ENCODE measurements at regions not wholly inside any gene's neighbourhood (a gene's known extent, or its start where the extent isn't known, plus 50 kb on each side); places are given as distances from the start of the nearest gene placed in this dataset.

- H3K9ac ChIP-seq (ENCODE audit: low read length): no peak overlapping the region
- H3K4me2 ChIP-seq (replicated peaks; ENCODE audit: low read depth, low read length, poor library complexity, severe bottlenecking): no peak overlapping the region
- H3K27ac Mint-ChIP-seq: no peak overlapping the region
- intact Hi-C loops (cut with micrococcal nuclease): no loop called here
- no peaks in the 10 kb centered on the region for H3K27me3 ChIP-seq (replicated peaks in 1 of 4; ENCODE audit: control extremely low read depth in 1 of 4, control insufficient read depth in 3 of 4, insufficient read depth in 4 of 4, low read length in 3 of 4)
- ChIA-PET POLR2A (no interaction called here), CTCF (no interaction called here)
- no peak overlapping the region for H2AFZ ChIP-seq (ENCODE audit: insufficient read depth, low read depth, low read length, poor library complexity, severe bottlenecking)
- TF ChIP-seq EZH2 (IDR thresholded peaks at IDR 0.05; ENCODE audit: borderline replicate concordance, insufficient read depth, low read depth, low read length, poor library complexity, severe bottlenecking): no peak
- TF ChIP-seq, protein P1, sequence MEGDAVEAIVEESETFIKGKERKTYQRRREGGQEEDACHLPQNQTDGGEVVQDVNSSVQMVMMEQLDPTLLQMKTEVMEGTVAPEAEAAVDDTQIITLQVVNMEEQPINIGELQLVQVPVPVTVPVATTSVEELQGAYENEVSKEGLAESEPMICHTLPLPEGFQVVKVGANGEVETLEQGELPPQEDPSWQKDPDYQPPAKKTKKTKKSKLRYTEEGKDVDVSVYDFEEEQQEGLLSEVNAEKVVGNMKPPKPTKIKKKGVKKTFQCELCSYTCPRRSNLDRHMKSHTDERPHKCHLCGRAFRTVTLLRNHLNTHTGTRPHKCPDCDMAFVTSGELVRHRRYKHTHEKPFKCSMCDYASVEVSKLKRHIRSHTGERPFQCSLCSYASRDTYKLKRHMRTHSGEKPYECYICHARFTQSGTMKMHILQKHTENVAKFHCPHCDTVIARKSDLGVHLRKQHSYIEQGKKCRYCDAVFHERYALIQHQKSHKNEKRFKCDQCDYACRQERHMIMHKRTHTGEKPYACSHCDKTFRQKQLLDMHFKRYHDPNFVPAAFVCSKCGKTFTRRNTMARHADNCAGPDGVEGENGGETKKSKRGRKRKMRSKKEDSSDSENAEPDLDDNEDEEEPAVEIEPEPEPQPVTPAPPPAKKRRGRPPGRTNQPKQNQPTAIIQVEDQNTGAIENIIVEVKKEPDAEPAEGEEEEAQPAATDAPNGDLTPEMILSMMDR (IDR thresholded peaks at IDR 0.05): no peak
- no peak overlapping the region for H3K27ac ChIP-seq (ENCODE audit: low read length in 2 of 2)
- no peaks in the 10 kb centered on the region for H3K9me3 ChIP-seq (ENCODE audit: control extremely low read depth in 1 of 3, control insufficient read depth in 2 of 3, insufficient read depth in 1 of 3, low read length in 2 of 3)
- WGBS (ENCODE audit: insufficient coverage): 96% methylated on average over 5 of the region's 5 CpGs
- no peak for ATAC-seq (ENCODE audit: low read depth)
- no peaks in the 10 kb centered on the region for H3K4me1 Mint-ChIP-seq
- H3K4me3 ChIP-seq (ENCODE audit: control extremely low read depth in 1 of 5, extremely low read depth in 1 of 5, insufficient read depth in 1 of 5, low read depth in 2 of 5, low read length in 4 of 5): no peak overlapping the region
- peaks cover 4% of the 10 kb centered on the region for H3K9me3 Mint-ChIP-seq (ENCODE audit: insufficient read depth)
- no peaks in the 10 kb centered on the region for H4K20me1 ChIP-seq (ENCODE audit: control insufficient read depth, insufficient read depth, low read length, poor library complexity, severe bottlenecking)
- H3K4me1 ChIP-seq (ENCODE audit: control insufficient read depth in 2 of 2, insufficient read depth in 2 of 2, low read length in 2 of 2): no peaks in the 10 kb centered on the region
- H3K79me2 ChIP-seq (ENCODE audit: control insufficient read depth, insufficient read depth, low read length): no peaks in the 10 kb centered on the region
- no peaks in the 10 kb centered on the region for H3K27me3 Mint-ChIP-seq
- H3K4me3 Mint-ChIP-seq: no peak overlapping the region
- DNase-seq: no peak
- no peaks in the 10 kb centered on the region for H3K36me3 ChIP-seq (replicated peaks in 1 of 2; ENCODE audit: control extremely low read depth in 1 of 2, control insufficient read depth in 1 of 2, extremely low read depth in 1 of 2, insufficient read depth in 2 of 2, low read length in 1 of 2)
Observed at GRCh38 chr6:74588094-74588832, 617.6 kb downstream of the COL12A1 start.

GRCh38 chr6:74587386-74587785 lies 618.5 kb downstream of the COL12A1 start:
- TF ChIP-seq EZH2 (IDR thresholded peaks at IDR 0.05; ENCODE audit: borderline replicate concordance, insufficient read depth, low read depth, low read length, poor library complexity, severe bottlenecking): no peak
- TF ChIP-seq, protein P1 (IDR thresholded peaks at IDR 0.05): no peak
- Histone ChIP-seq H3K27ac (ENCODE audit: low read length in 2 of 2) (no peak overlapping the region), H3K4me1 (ENCODE audit: control insufficient read depth in 2 of 2, insufficient read depth in 2 of 2, low read length in 2 of 2) (no peaks in the 10 kb centered on the region), H3K9me3 (ENCODE audit: control extremely low read depth in 1 of 3, control insufficient read depth in 2 of 3, insufficient read depth in 1 of 3, low read length in 2 of 3) (no peaks in the 10 kb centered on the region), H3K9ac (ENCODE audit: low read length) (no peak overlapping the region), H4K20me1 (ENCODE audit: control insufficient read depth, insufficient read depth, low read length, poor library complexity, severe bottlenecking) (no peaks in the 10 kb centered on the region), H2AFZ (ENCODE audit: insufficient read depth, low read depth, low read length, poor library complexity, severe bottlenecking) (no peak overlapping the region), H3K79me2 (ENCODE audit: control insufficient read depth, insufficient read depth, low read length) (no peaks in the 10 kb centered on the region), H3K36me3 (replicated peaks in 1 of 2; ENCODE audit: control extremely low read depth in 1 of 2, control insufficient read depth in 1 of 2, extremely low read depth in 1 of 2, insufficient read depth in 2 of 2, low read length in 1 of 2) (no peaks in the 10 kb centered on the region), H3K4me3 (ENCODE audit: control extremely low read depth in 1 of 5, extremely low read depth in 1 of 5, insufficient read depth in 1 of 5, low read depth in 2 of 5, low read length in 4 of 5) (no peak overlapping the region), H3K27me3 (replicated peaks in 1 of 4; ENCODE audit: control extremely low read depth in 1 of 4, control insufficient read depth in 3 of 4, insufficient read depth in 4 of 4, low read length in 3 of 4) (no peaks in the 10 kb centered on the region), H3K4me2 (replicated peaks; ENCODE audit: low read depth, low read length, poor library complexity, severe bottlenecking) (no peak overlapping the region)
- ChIA-PET POLR2A (no interaction called here), CTCF (no interaction called here)
- intact Hi-C loops (cut with micrococcal nuclease): no loop called here
- DNase-seq: no peak
- WGBS (ENCODE audit: insufficient coverage): no CpG with 5 or more reads among the region's 2 CpGs
- peaks cover 1% of the 10 kb centered on the region for H3K9me3 Mint-ChIP-seq (ENCODE audit: insufficient read depth)
- no peaks in the 10 kb centered on the region for H3K4me1 Mint-ChIP-seq
- no peak overlapping the region for H3K4me3 Mint-ChIP-seq
- ATAC-seq (ENCODE audit: low read depth): no peak
- no peak overlapping the region for H3K27ac Mint-ChIP-seq
- H3K27me3 Mint-ChIP-seq: no peaks in the 10 kb centered on the region
